Epithelial cell of proximal tubule (primary cell): ENCODE measurements at regions not wholly inside any gene's neighbourhood (a gene's known extent, or its start where the extent isn't known, plus 50 kb on each side); places are given as distances from the start of the nearest gene placed in this dataset.

Experiments used
- DNase-seq: peaks from one replicate; pipeline ENCODE4 v3.0.0-alpha.2; 2011; ENCODE audit warnings: low read depth
- H3K4me3 ChIP-seq: 2 replicates; pipeline ENCODE4 v1.5.1; 2011; ENCODE audit warnings: low read depth, mild to moderate bottlenecking, low read length
- TF ChIP-seq, protein P1 (sequence below): conservative IDR thresholded peaks from 2 replicates; pipeline ENCODE4 v1.5.1; 2012; ENCODE audit warnings: low read depth, mild to moderate bottlenecking, low read length

DNA sequence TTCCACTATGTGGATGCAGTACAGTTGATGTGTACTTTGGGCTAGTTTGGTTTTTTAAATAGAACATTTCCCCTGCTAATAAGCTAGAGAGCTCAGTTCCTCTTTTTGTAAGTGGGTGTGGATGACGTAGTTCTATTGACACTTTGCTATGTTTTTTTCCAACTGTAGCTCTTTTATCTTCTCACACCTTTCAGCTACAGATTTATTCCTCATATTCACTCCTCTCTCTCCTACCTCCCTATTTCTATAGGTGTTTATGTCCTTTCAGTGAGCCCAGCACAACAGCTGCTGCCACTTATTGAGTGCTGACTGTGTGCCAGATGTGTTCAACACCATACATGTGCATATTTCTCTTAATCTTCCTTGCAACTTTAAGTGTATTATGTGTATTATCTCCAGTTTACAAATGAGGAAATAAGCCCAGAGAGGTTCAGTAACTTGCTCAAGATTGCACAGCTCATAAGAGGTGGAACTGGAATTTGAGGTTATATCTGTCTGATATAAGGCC lies 215.7 kb downstream of the SEMA6A start:
- no peak overlapping the region for H3K4me3 ChIP-seq
- DNase-seq = no peak
- TF ChIP-seq, protein P1, sequence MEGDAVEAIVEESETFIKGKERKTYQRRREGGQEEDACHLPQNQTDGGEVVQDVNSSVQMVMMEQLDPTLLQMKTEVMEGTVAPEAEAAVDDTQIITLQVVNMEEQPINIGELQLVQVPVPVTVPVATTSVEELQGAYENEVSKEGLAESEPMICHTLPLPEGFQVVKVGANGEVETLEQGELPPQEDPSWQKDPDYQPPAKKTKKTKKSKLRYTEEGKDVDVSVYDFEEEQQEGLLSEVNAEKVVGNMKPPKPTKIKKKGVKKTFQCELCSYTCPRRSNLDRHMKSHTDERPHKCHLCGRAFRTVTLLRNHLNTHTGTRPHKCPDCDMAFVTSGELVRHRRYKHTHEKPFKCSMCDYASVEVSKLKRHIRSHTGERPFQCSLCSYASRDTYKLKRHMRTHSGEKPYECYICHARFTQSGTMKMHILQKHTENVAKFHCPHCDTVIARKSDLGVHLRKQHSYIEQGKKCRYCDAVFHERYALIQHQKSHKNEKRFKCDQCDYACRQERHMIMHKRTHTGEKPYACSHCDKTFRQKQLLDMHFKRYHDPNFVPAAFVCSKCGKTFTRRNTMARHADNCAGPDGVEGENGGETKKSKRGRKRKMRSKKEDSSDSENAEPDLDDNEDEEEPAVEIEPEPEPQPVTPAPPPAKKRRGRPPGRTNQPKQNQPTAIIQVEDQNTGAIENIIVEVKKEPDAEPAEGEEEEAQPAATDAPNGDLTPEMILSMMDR = no peak

- no peak for DNase-seq
- TF ChIP-seq, protein P1 = no peak
- no peak overlapping the region for H3K4me3 ChIP-seq
These were observed 216.6 kb downstream of the SEMA6A start for GRCh38 chr5:116358015-116358523.

DNA sequence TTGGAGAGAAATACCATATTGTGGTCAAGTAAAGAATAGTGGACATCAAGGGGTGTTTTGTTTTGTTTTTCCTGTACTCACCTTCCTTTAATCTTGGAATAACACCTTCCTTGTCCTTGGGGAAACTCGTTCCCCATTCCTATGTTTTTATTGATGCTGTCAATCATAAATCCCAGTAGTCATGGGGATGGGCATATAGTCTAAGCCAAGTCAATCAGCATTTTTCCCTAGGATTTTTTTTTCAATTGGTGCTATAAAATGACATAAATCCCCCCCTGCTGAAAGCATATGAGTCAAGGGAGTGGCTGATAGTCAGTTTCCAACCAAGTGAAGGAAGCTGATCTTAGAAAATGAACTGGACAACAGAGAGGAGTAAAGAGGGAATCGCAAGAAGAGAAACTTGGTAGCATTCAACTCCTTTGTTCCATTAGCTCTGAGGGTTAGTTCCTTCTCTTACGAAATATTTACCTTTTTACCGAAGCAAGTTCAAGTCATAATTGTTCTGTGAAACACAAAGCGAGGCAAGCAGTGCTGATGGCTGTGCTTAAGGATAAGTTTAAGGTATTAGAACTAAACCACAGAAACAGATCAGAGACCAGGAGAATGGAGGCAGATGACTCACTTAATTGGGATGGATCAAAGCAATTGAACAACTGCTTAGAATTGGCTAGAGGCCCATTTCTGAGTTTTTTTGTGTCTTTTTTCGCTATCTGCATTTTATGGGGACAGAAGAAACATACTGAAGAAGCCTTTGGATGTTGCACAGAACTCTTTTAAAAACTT lies 218.6 kb downstream of the SEMA6A start:
- DNase-seq = no peak

DNA sequence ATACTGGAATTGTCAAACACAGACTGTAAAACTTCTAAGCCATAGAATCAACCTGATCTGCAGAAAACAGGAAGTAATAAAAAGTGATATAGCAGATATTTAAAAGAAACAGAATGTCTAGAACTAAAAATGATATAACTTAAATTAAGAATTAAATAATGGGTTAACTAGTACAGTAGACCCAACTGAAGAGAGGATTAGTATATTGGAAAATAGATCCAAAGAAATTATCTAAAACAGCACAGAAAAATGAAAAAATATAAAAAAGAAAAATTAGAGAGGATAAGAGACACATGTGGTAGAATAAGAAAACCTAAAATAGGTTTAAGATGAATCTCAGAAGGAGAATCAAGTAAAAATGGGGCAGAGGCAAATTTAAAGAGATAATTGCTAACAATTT lies 219.9 kb downstream of the SEMA6A start:
- no peak for DNase-seq
- H3K4me3 ChIP-seq = no peak overlapping the region
- TF ChIP-seq, protein P1 = no peak

More for the DNA sequence above, 218.6 kb downstream of the SEMA6A start:
- H3K4me3 ChIP-seq = no peak overlapping the region
- TF ChIP-seq, protein P1 = no peak

DNA sequence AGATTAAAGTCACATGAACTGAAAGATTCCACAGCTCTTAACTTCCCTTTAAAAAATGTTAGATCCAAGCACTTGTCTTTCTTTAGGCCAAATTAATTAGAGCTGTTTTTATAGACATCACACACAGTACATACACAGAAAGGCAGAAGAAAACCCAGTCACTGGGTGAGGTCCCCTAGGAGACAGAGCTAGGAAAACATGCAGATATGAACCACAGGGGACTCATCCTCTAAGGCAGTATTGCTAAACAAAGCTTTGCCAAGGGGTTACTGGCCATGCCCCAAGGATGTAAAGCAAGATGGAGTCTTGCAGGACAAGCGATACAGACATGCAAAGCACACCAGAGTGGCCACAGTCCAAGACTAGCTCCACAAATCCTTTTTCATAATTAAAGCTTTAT lies 227.0 kb downstream of the SEMA6A start:
- TF ChIP-seq, protein P1 = no peak

GRCh38 chr5:116343961-116344360 lies 230.7 kb downstream of the SEMA6A start:
- no peak overlapping the region for H3K4me3 ChIP-seq
- DNase-seq = no peak
- TF ChIP-seq, protein P1 = no peak

More for the DNA sequence above, 227.0 kb downstream of the SEMA6A start:
- H3K4me3 ChIP-seq = no peak overlapping the region
- DNase-seq = no peak
